Endothelial cell of umbilical vein (primary cell): ENCODE measurements at regions not wholly inside any gene's neighbourhood (a gene's known extent, or its start where the extent isn't known, plus 50 kb on each side); places are given as distances from the start of the nearest gene placed in this dataset.

Source experiments
- BruUV-seq: library from RNA; stranded (reverse); fragments of 400-500 nt; replicated peaks from 2 replicates; lab custom pipeline; 2021; lab: Mats Ljungman, UMichigan
- CTCF ChIA-PET: fragments of 300-600, 350-600 bp; sonication (Branson Sonifier 250); formaldehyde crosslinking; loops from one replicate; lab custom pipeline; 2021; ENCODE audit warnings: antibody characterized with exemption, inconsistent platforms; lab: Charles Lee
- POLR2A ChIA-PET: fragments of 300-600, 350-600 bp; sonication (Branson Sonifier 250); formaldehyde crosslinking; loops from one replicate; lab custom pipeline; 2021; ENCODE audit warnings: antibody characterized with exemption, inconsistent platforms; lab: Charles Lee
- DNase-seq: peaks from one replicate; pipeline ENCODE4 v3.0.0-alpha.2; 2011; ENCODE audit warnings: low read depth, low spot score
- FAIRE-seq: peaks from 2 replicates; lab custom pipeline; 2011; peaks lifted over from hg19 to GRCh38; lab: Jason Lieb, UNC
- H2AFZ ChIP-seq: 2 replicates; pipeline ENCODE4 v1.6.0; 2012; ENCODE audit warnings: low read depth, low read length, control low read depth, inconsistent platforms
- H3K27ac ChIP-seq: 2 replicates; pipeline ENCODE4 v1.5.1; 2011; ENCODE audit warnings: low read depth, mild to moderate bottlenecking, control low read depth, low read length, moderate library complexity; ENCODE audit not compliant: insufficient read depth
- H3K27me3 ChIP-seq, 2 experiments: 2 replicates each; pipeline versions ENCODE4 v1.6.0 to v1.6.1; 2011; ENCODE audit warnings: low read length in 2 of 2, mixed read lengths in 1 of 2; ENCODE audit not compliant: control insufficient read depth in 2 of 2, insufficient read depth in 2 of 2
- H3K36me3 ChIP-seq, 2 experiments: 2 replicates in 1 of 2; 3 replicates in 1 of 2; pipeline ENCODE4 v1.5.1; 2011; ENCODE audit warnings: low read length in 2 of 2, mild to moderate bottlenecking in 1 of 2, moderate library complexity in 1 of 2; ENCODE audit not compliant: control insufficient read depth in 2 of 2, insufficient read depth in 2 of 2; ENCODE audit errors: extremely low read depth in 1 of 2
- H3K4me1 ChIP-seq: 3 replicates; pipeline ENCODE4 v1.5.1; 2011; ENCODE audit warnings: mild to moderate bottlenecking, low read length; ENCODE audit not compliant: control insufficient read depth, insufficient read depth; ENCODE audit errors: extremely low read depth
- H3K4me2 ChIP-seq: 2 replicates; pipeline ENCODE4 v1.6.1; 2011; ENCODE audit warnings: low read length, control low read depth, mixed read lengths; ENCODE audit not compliant: insufficient read depth
- H3K4me3 ChIP-seq, 3 experiments: fragments of 200-600 bp in 1 of 3; sonication (generic), shearing (Covaris generic) in 1 of 3; replicated peaks in 1 of 3; 2 replicates each; pipeline ENCODE4 v1.5.1; 2011 to 2016; ENCODE audit warnings: control low read depth in 3 of 3, low read length in 3 of 3, mild to moderate bottlenecking in 2 of 3, inconsistent platforms in 1 of 3, low read depth in 1 of 3, moderate library complexity in 1 of 3; ENCODE audit not compliant: insufficient read depth in 1 of 3
- H3K79me2 ChIP-seq: 2 replicates; pipeline ENCODE4 v1.6.0; 2012; ENCODE audit warnings: low read length, inconsistent platforms; ENCODE audit not compliant: control insufficient read depth, insufficient read depth
- H3K9ac ChIP-seq: replicated peaks from 2 replicates; pipeline ENCODE3; 2011; ENCODE audit warnings: low read length, control low read depth; ENCODE audit not compliant: insufficient read depth; ENCODE audit errors: extremely low read depth
- H3K9me1 ChIP-seq: replicated peaks from 3 replicates; pipeline ENCODE4 v1.6.0; 2011; ENCODE audit warnings: mild to moderate bottlenecking, low read length; ENCODE audit not compliant: control insufficient read depth, insufficient read depth; ENCODE audit errors: extremely low read depth
- H3K9me3 ChIP-seq: replicated peaks from 2 replicates; pipeline ENCODE4 v1.5.1; 2012; ENCODE audit warnings: low read length, inconsistent platforms; ENCODE audit not compliant: control insufficient read depth, insufficient read depth
- H4K20me1 ChIP-seq: replicated peaks from 2 replicates; pipeline ENCODE3; 2011; ENCODE audit warnings: mild to moderate bottlenecking, low read length; ENCODE audit not compliant: control insufficient read depth, insufficient read depth; ENCODE audit errors: extremely low read depth
- EZH2 ChIP-seq: IDR thresholded peaks from 2 replicates; pipeline ENCODE4 v1.6.1; 2012; ENCODE audit warnings: borderline replicate concordance, low read depth, mild to moderate bottlenecking, moderate library complexity, low read length, inconsistent platforms; ENCODE audit not compliant: severe bottlenecking
- FOS ChIP-seq: IDR thresholded peaks from 2 replicates; pipeline ENCODE4 v1.6.1; 2011; ENCODE audit warnings: mild to moderate bottlenecking, low read length, moderate library complexity, borderline replicate concordance; ENCODE audit not compliant: insufficient read depth
- GATA2 ChIP-seq: IDR thresholded peaks from 2 replicates; pipeline ENCODE4 v1.7.0; 2011; ENCODE audit warnings: low read depth, mild to moderate bottlenecking, moderate library complexity, mixed read lengths, low read length; ENCODE audit not compliant: insufficient read length, insufficient read depth
- JUN ChIP-seq: IDR thresholded peaks from 2 replicates; pipeline ENCODE4 v1.6.1; 2011; ENCODE audit warnings: borderline replicate concordance, low read depth; ENCODE audit not compliant: insufficient read length, insufficient read depth
- MYC ChIP-seq: IDR thresholded peaks from one replicate; pipeline ENCODE4 v1.6.1; 2011; ENCODE audit warnings: mild to moderate bottlenecking, low read depth, low read length
- POLR2A ChIP-seq: IDR thresholded peaks from 2 replicates; pipeline ENCODE4 v1.6.1; 2012; ENCODE audit warnings: low read depth, mild to moderate bottlenecking, control low read depth, low read length
- POLR2AphosphoS5 ChIP-seq: IDR thresholded peaks from 2 replicates; pipeline ENCODE4 v1.6.1; 2012; ENCODE audit warnings: low read depth, mild to moderate bottlenecking, control low read depth, low read length, moderate library complexity; ENCODE audit not compliant: insufficient read depth
- dilution Hi-C: fragments of 300-500 bp; cut with MboI; formaldehyde crosslinking; loops from one replicate; pipeline ENCODE4 v1.15.0; 2019; ENCODE audit warnings: low sequenced_read_pairs; ENCODE audit not compliant: extremely low pct_ligation_motif_present
- intact Hi-C: fragments of 100-400 bp; cut with micrococcal nuclease; formaldehyde crosslinking; loops from one replicate; pipeline ENCODE4 v1.10.0; 2022
- TF ChIP-seq, protein P1 (sequence below): IDR thresholded peaks from 2 replicates; pipeline ENCODE4 v1.6.1; 2011; ENCODE audit not compliant: insufficient read depth, insufficient read length
- TF ChIP-seq, protein P2 (sequence below), 2 donors: IDR thresholded peaks; 1 replicate in 1 of 2; 2 replicates in 1 of 2; pipeline ENCODE4 v1.5.1; 2011; ENCODE audit warnings: low read length in 2 of 2, mild to moderate bottlenecking in 2 of 2, moderate library complexity in 2 of 2, control low read depth in 1 of 2, inconsistent platforms in 1 of 2, low read depth in 1 of 2; ENCODE audit not compliant: insufficient read depth in 1 of 2; ENCODE audit errors: extremely low read depth in 1 of 2

DNA sequence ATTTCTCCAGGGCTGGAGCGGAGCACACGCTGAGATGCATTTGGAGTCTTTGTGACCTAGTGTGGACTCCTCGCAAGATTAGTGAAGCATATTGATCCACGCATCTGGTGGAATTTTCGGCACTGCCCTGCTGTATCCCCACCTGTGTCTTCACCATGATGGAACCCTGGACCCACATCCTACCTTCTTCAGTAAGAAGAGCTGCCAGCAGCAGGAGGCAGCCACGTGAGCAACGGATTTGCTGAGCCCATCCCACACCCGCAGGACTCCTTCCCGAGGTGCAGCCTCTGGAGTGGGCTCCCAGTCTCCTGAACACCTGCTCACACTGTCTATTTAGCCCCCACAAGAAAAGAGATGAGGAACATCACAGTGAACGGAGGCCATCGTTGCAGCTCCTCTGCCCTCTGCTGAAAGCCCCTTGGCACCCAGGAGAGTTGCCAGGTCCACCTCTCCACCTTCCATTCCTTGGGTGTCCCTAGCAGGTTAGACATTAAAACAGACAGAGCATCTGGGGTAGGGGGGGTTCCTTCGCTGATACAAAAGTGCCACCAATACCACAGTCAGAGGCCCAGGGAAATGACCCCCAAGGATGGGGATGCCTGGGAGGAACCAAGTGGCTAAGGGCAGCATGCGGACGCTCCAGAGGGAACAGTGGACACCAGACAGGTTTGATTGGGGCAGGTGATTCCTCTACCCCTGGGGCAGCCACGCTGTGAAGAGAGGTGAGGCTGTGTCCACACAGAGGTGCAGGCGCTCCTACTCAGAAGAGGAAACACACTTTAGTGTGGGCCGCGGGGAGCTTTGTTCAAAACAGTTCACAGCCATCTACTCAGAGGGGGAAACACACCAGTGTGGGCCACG lies 302.8 kb upstream of the SALL3 start:
- Histone ChIP-seq H3K9ac (no peak overlapping the region), H3K4me1 (no peaks in the 10 kb centered on the region), H3K9me1 (no peaks in the 10 kb centered on the region), H3K27me3 (no peaks in the 10 kb centered on the region), H3K9me3 (peaks cover 2% of the 10 kb centered on the region), H4K20me1 (no peaks in the 10 kb centered on the region), H3K79me2 (no peaks in the 10 kb centered on the region), H3K36me3 (no peaks in the 10 kb centered on the region), H3K4me2 (no peak overlapping the region), H3K4me3 (no peak overlapping the region), H3K27ac (no peak overlapping the region), H2AFZ (no peak overlapping the region)
- POLR2A ChIA-PET: no interaction called here
- TF ChIP-seq, protein P1, sequence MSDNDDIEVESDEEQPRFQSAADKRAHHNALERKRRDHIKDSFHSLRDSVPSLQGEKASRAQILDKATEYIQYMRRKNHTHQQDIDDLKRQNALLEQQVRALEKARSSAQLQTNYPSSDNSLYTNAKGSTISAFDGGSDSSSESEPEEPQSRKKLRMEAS: no peak
- no TSS peak for BruUV-seq
- dilution Hi-C loops: no loop called here
- no peak for DNase-seq
- intact Hi-C loops: no loop called here
- CTCF ChIA-PET: no interaction called here
- FAIRE-seq: no peak

DNA sequence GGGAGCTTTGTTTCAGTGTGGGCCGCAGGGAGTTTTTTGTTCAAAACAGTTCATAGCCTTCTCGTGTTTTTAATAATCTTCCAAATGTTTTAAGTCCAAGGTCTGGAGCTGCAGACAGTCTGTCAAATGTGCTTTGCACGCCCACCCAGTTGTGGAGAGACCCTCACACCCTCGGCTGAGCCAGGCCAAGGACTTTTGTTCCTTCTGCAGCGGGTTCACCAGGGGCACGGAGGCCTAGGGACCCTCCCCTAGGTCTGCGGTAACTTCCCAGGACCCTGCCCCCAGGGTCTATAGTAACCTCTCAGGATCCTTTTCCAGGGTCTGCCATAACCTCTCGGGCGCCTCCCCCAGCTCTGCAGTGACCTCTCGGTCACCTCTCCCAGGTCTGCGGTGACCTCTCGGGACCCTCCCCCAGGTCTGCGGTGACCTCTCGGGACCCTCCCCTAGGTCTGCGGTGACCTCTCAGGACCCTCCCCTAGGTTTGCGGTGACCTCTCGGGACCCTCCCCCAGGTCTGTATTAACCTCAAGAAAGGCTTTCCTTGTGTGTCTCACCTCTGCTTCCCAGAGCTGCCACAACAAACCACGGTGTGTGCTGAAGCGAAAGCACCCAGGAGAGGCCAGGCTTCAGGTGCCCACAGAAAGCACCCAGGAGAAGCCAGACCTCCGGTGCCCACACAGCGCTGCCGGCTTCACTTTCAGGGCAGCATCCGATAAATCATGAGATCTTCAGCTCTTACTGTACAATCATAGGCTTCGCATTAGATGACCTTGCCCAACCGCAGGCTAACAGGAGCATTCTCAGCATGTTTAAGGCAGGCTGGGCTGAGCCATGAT lies 301.9 kb upstream of the SALL3 start:
- dilution Hi-C loops (no loop called here), intact Hi-C loops (no loop called here)
- FAIRE-seq (no peak), DNase-seq (no peak)
- ChIA-PET CTCF (no interaction called here), POLR2A (no interaction called here)
- Histone ChIP-seq H3K4me2 (no peak overlapping the region), H3K27me3 (no peaks in the 10 kb centered on the region), H3K36me3 (no peaks in the 10 kb centered on the region), H3K9me3 (peaks cover 2% of the 10 kb centered on the region), H4K20me1 (no peaks in the 10 kb centered on the region), H3K4me3 (no peak overlapping the region), H3K79me2 (no peaks in the 10 kb centered on the region), H3K4me1 (no peaks in the 10 kb centered on the region), H3K27ac (no peak overlapping the region), H3K9ac (no peak overlapping the region), H3K9me1 (no peaks in the 10 kb centered on the region), H2AFZ (no peak overlapping the region)
- BruUV-seq: no TSS peak
- TF ChIP-seq POLR2AphosphoS5: no peak
- TF ChIP-seq, protein P1: no peak
- TF ChIP-seq GATA2: no peak
- no peak for TF ChIP-seq JUN
- no peak for TF ChIP-seq FOS
- TF ChIP-seq EZH2: no peak
- TF ChIP-seq POLR2A: no peak
- TF ChIP-seq, protein P2, sequence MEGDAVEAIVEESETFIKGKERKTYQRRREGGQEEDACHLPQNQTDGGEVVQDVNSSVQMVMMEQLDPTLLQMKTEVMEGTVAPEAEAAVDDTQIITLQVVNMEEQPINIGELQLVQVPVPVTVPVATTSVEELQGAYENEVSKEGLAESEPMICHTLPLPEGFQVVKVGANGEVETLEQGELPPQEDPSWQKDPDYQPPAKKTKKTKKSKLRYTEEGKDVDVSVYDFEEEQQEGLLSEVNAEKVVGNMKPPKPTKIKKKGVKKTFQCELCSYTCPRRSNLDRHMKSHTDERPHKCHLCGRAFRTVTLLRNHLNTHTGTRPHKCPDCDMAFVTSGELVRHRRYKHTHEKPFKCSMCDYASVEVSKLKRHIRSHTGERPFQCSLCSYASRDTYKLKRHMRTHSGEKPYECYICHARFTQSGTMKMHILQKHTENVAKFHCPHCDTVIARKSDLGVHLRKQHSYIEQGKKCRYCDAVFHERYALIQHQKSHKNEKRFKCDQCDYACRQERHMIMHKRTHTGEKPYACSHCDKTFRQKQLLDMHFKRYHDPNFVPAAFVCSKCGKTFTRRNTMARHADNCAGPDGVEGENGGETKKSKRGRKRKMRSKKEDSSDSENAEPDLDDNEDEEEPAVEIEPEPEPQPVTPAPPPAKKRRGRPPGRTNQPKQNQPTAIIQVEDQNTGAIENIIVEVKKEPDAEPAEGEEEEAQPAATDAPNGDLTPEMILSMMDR (IDR thresholded peaks at IDR 0.05; ENCODE audit: extremely low read depth in 1 of 2, insufficient read depth in 1 of 2, low read depth in 1 of 2, low read length in 2 of 2): no peak
- TF ChIP-seq MYC: no peak
